Testis (tissue), 2 donors: ENCODE measurements at regions not wholly inside any gene's neighbourhood (a gene's known extent, or its start where the extent isn't known, plus 50 kb on each side); places are given as distances from the start of the nearest gene placed in this dataset.

ENCODE experiments used
- POLR2A ChIP-seq: fragments of 450-650 bp; IDR thresholded peaks from one replicate; pipeline ENCODE4 v1.6.1; 2017; ENCODE audit warnings: antibody characterized with exemption, mild to moderate bottlenecking, moderate library complexity
- TF ChIP-seq, protein P1 (sequence below), 3 experiments: fragments of 450-650 bp in 2 of 3; fragments of 200-600 bp in 1 of 3; sonication (generic) in 1 of 3; IDR thresholded peaks; one replicate each; pipeline ENCODE4 v1.5.1; 2016 to 2019; ENCODE audit warnings: antibody characterized with exemption in 3 of 3, mild to moderate bottlenecking in 2 of 3, moderate library complexity in 1 of 3

DNA sequence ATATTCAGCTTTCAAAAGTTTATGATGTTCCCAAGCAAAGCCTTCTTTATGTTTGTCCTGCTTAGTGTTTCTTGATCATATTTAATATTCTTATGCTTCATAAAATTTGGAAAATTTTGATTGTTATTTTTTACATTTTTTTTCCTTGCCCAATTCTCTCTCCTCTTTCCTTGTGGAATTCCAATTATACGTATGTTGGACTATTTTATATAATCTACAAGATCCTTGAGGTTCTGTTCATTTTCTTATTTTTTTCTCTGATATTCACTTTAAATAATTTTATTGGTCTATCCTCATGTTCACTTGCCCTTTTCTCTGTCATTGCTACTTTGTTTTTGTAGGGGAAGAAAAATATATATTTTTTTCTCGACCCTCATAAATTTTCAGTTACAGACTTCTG, 167.7 kb downstream of the DYRK2 start:
- TF ChIP-seq, protein P1, sequence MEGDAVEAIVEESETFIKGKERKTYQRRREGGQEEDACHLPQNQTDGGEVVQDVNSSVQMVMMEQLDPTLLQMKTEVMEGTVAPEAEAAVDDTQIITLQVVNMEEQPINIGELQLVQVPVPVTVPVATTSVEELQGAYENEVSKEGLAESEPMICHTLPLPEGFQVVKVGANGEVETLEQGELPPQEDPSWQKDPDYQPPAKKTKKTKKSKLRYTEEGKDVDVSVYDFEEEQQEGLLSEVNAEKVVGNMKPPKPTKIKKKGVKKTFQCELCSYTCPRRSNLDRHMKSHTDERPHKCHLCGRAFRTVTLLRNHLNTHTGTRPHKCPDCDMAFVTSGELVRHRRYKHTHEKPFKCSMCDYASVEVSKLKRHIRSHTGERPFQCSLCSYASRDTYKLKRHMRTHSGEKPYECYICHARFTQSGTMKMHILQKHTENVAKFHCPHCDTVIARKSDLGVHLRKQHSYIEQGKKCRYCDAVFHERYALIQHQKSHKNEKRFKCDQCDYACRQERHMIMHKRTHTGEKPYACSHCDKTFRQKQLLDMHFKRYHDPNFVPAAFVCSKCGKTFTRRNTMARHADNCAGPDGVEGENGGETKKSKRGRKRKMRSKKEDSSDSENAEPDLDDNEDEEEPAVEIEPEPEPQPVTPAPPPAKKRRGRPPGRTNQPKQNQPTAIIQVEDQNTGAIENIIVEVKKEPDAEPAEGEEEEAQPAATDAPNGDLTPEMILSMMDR (IDR thresholded peaks at IDR 0.05): no peak
- no peak for TF ChIP-seq POLR2A
